PC-3 (cell line): ENCODE measurements at regions not wholly inside any gene's neighbourhood (a gene's known extent, or its start where the extent isn't known, plus 50 kb on each side); places are given as distances from the start of the nearest gene placed in this dataset.

Experiments used
- CTCF ChIP-seq: fragments of 300-600 bp; sonication (generic); conservative IDR thresholded peaks from 2 replicates; pipeline ENCODE4 v1.5.1; 2017; ENCODE audit warnings: antibody characterized with exemption, low read depth, mild to moderate bottlenecking, low read length
- EZH2phosphoT487 ChIP-seq: fragments of 300-600 bp; sonication (generic); IDR thresholded peaks from 2 replicates; pipeline ENCODE4 v1.6.1; 2018; ENCODE audit warnings: mild to moderate bottlenecking, antibody characterized with exemption, low read length, borderline replicate concordance

DNA sequence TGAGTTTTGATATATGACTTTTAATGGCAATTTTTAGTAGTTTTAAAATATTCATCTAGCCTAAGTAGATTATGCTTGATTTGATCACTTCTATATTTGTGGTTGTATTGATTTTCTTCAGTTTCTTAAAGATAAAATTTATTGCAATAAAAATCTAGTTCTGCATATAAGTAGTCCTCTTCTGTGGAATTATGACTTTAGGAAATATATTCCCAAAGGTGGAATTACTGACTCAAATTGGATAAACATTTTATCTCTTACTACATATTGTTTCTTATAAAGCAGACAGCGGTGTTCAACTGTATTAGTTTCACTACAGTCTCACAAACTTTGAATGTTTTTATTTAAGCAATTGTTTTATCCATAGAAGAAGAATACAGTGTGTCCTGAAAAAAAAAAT, 883.0 kb upstream of the SEMA6A start:
- no peak for TF ChIP-seq CTCF
- no peak for TF ChIP-seq EZH2phosphoT487
